GM12878 (cell line): ENCODE measurements at regions not wholly inside any gene's neighbourhood (a gene's known extent, or its start where the extent isn't known, plus 50 kb on each side); places are given as distances from the start of the nearest gene placed in this dataset.

Experiments
- ATAC-seq: fragments of 200-7000 bp; cut with Tn5 transposase; 3 replicates; pipeline ENCODE4 v1.9.1; 2020; ENCODE audit warnings: mild to moderate bottlenecking, moderate library complexity
- BruUV-seq: library from RNA; stranded (reverse); fragments of 400-500 nt; replicated peaks from 2 replicates; lab custom pipeline; 2021; lab: Mats Ljungman, UMichigan
- CTCF ChIA-PET: fragments of 300-600 bp; sonication (Branson Sonifier 250); formaldehyde crosslinking; extraction: SDS; loops from one replicate; lab custom pipeline; 2021; ENCODE audit warnings: inconsistent platforms; lab: Yijun Ruan, JAX
- POLR2A ChIA-PET: fragments of 350-600 bp; formaldehyde crosslinking; extraction: SDS; loops from one replicate; lab custom pipeline; 2021; ENCODE audit warnings: inconsistent platforms; lab: Charles Lee
- RAD21 ChIA-PET: fragments of 300-600 bp; sonication (Branson Sonifier 250); formaldehyde crosslinking; loops from one replicate; lab custom pipeline; 2023; ENCODE audit warnings: antibody characterized with exemption; ENCODE audit not compliant: unreplicated experiment; lab: Charles Lee
- SMC1A ChIA-PET: fragments of 300-600 bp; sonication (Branson Sonifier 250); formaldehyde crosslinking; loops from one replicate; lab custom pipeline; 2023; ENCODE audit not compliant: unreplicated experiment, uncharacterized antibody; lab: Charles Lee
- DNase-seq: peaks from one replicate; pipeline ENCODE4 v3.0.0-alpha.2; 2011; ENCODE audit warnings: low read depth, low spot score
- FAIRE-seq: peaks from 3 replicates; lab custom pipeline; 2011; peaks lifted over from hg19 to GRCh38; lab: Jason Lieb, UNC
- H2AFZ ChIP-seq: 2 replicates; pipeline ENCODE4 v1.6.0; 2011; ENCODE audit warnings: low read depth, low read length, control low read depth; ENCODE audit not compliant: control insufficient read depth
- H3K27ac ChIP-seq: 2 replicates; pipeline ENCODE4 v1.5.1; 2011; ENCODE audit warnings: control low read depth; ENCODE audit not compliant: control insufficient read depth, insufficient read depth
- H3K27me3 ChIP-seq, 2 experiments: replicated peaks in 1 of 2; 2 replicates each; pipeline versions ENCODE4 v1.6.0 to v1.6.1; 2011; ENCODE audit warnings: low read length in 1 of 2; ENCODE audit not compliant: control insufficient read depth in 2 of 2, insufficient read depth in 2 of 2
- H3K36me3 ChIP-seq, 2 experiments: 2 replicates each; pipeline ENCODE4 v1.5.1; 2011; ENCODE audit warnings: low read length in 1 of 2; ENCODE audit not compliant: control insufficient read depth in 2 of 2, insufficient read depth in 2 of 2
- H3K4me1 ChIP-seq: 2 replicates; pipeline ENCODE4 v1.6.1; 2011; ENCODE audit warnings: mild to moderate bottlenecking, low read length, moderate library complexity, mixed read lengths; ENCODE audit not compliant: control insufficient read depth, insufficient read depth
- H3K4me2 ChIP-seq: 2 replicates; pipeline ENCODE4 v1.6.0; 2011; ENCODE audit warnings: control low read depth; ENCODE audit not compliant: control insufficient read depth, insufficient read depth
- H3K4me3 ChIP-seq: fragments of 200-600 bp; sonication (generic); 2 replicates; pipeline ENCODE4 v1.5.1; 2016
- H3K79me2 ChIP-seq: 2 replicates; pipeline ENCODE4 v1.6.0; 2011; ENCODE audit warnings: low read length; ENCODE audit not compliant: control insufficient read depth, insufficient read depth
- H3K9ac ChIP-seq: 2 replicates; pipeline ENCODE4 v1.8.0; 2011; ENCODE audit warnings: low read length, control low read depth, mixed read lengths; ENCODE audit not compliant: control insufficient read depth, insufficient read depth
- H3K9me3 ChIP-seq: replicated peaks from 3 replicates; pipeline ENCODE4 v1.5.1; 2011; ENCODE audit warnings: mild to moderate bottlenecking, low read length; ENCODE audit not compliant: control insufficient read depth, insufficient read depth
- H4K20me1 ChIP-seq: 2 replicates; pipeline ENCODE4 v1.6.0; 2011; ENCODE audit not compliant: control insufficient read depth, insufficient read depth
- BCL3 ChIP-seq: IDR thresholded peaks from 2 replicates; pipeline ENCODE4 v1.6.1; 2011; ENCODE audit warnings: borderline replicate concordance, low read depth, mild to moderate bottlenecking, moderate library complexity, low read length; ENCODE audit not compliant: insufficient read depth, poor library complexity, severe bottlenecking
- BRCA1 ChIP-seq: IDR thresholded peaks from 2 replicates; pipeline ENCODE4 v1.6.1; 2011; ENCODE audit warnings: low read depth, low read length, improper control_type of control experiment
- CHD1 ChIP-seq: IDR thresholded peaks from 2 replicates; pipeline ENCODE4 v1.6.1; 2012; ENCODE audit warnings: low read depth, low read length, improper control_type of control experiment
- JUND ChIP-seq: IDR thresholded peaks from 2 replicates; pipeline ENCODE4 v1.6.1; 2012; ENCODE audit warnings: low read depth, mild to moderate bottlenecking, low read length, improper control_type of control experiment, moderate library complexity
- MEF2B ChIP-seq: fragments of 450-650 bp; IDR thresholded peaks from 2 replicates; pipeline ENCODE4 v1.6.1; 2018; ENCODE audit warnings: mild to moderate bottlenecking, moderate library complexity; ENCODE audit not compliant: partially characterized antibody, poor library complexity, severe bottlenecking
- PML ChIP-seq: IDR thresholded peaks from 2 replicates; pipeline ENCODE4 v1.6.1; 2012; ENCODE audit warnings: low read length, inconsistent platforms
- POLR2AphosphoS5 ChIP-seq: IDR thresholded peaks from 2 replicates; pipeline ENCODE4 v1.6.1; 2011; ENCODE audit warnings: mild to moderate bottlenecking, low read length, inconsistent platforms
- RELB ChIP-seq: fragments of 450-650 bp; IDR thresholded peaks from 2 replicates; pipeline ENCODE4 v1.6.1; 2017; ENCODE audit warnings: low read depth, mild to moderate bottlenecking, moderate library complexity
- SMARCA5 ChIP-seq: fragments of 450-650 bp; IDR thresholded peaks from 2 replicates; pipeline ENCODE4 v1.6.1; 2017; ENCODE audit warnings: mild to moderate bottlenecking
- USF1 ChIP-seq: IDR thresholded peaks from 2 replicates; pipeline ENCODE4 v1.6.1; 2011; ENCODE audit warnings: borderline replicate concordance, low read depth, mild to moderate bottlenecking, moderate library complexity, mixed read lengths, low read length; ENCODE audit not compliant: insufficient read depth; ENCODE audit errors: extremely low read length
- WGBS: methylation state at CpG from one replicate; pipeline ENCODE4 v1.1.6; 2016; ENCODE audit warnings: low lambda C conversion rate; ENCODE audit not compliant: insufficient replicate concordance, insufficient coverage; ENCODE audit errors: missing lambda C conversion rate; 5-methylcytosine and 5-hydroxymethylcytosine counted together
- in situ Hi-C: fragments of 300-500 bp; cut with MboI; formaldehyde crosslinking; loops from 9 replicates; pipeline ENCODE4 v1.14.3; 2018; ENCODE audit warnings: mixed read lengths
- intact Hi-C: fragments of 100-400 bp; cut with micrococcal nuclease; formaldehyde crosslinking; loops from one replicate; pipeline ENCODE4 v1.14.2; 2022; ENCODE audit not compliant: unreplicated experiment
- TF ChIP-seq, protein P1 (sequence below): fragments of 450-650 bp; IDR thresholded peaks from 2 replicates; pipeline ENCODE4 v1.6.1; 2018; ENCODE audit warnings: mild to moderate bottlenecking, low read depth, moderate library complexity; ENCODE audit not compliant: partially characterized antibody
- TF ChIP-seq, protein P2 (sequence below): fragments of 450-650 bp; formaldehyde crosslinking; IDR thresholded peaks from 2 replicates; pipeline ENCODE4 v1.4.0; 2020; ENCODE audit warnings: mild to moderate bottlenecking, moderate library complexity
- TF ChIP-seq, protein P3 (sequence below): IDR thresholded peaks from 2 replicates; pipeline ENCODE4 v1.6.1; 2011; ENCODE audit warnings: low read depth, mild to moderate bottlenecking, low read length, moderate library complexity, borderline replicate concordance; ENCODE audit errors: extremely low read depth

GRCh38 chr11:45577752-45578151, 87.7 kb downstream of the CHST1 start:
- FAIRE-seq: no peak
- ATAC-seq: no peak
- Histone ChIP-seq H2AFZ (no peak overlapping the region), H3K4me3 (no peak overlapping the region), H3K27me3 (no peaks in the 10 kb centered on the region; a peak in 2 of 4 replicates), H4K20me1 (no peaks in the 10 kb centered on the region), H3K27ac (no peak overlapping the region), H3K4me2 (no peak overlapping the region), H3K9ac (no peak overlapping the region), H3K9me3 (no peaks in the 10 kb centered on the region), H3K79me2 (no peaks in the 10 kb centered on the region), H3K36me3 (no peaks in the 10 kb centered on the region), H3K4me1 (no peaks in the 10 kb centered on the region)
- in situ Hi-C loops (no loop called here), intact Hi-C loops (no loop called here)
- WGBS: 1% methylated on average over 4 of the region's 4 CpGs
- ChIA-PET SMC1A (no interaction called here), RAD21 (no interaction called here), CTCF (interaction anchor here (1.0 kb wide), 1 partner anchor 194 kb away, joined by 3 read pairs; no protein-coding TSS in a partner anchor), POLR2A (no interaction called here)
- no peak for TF ChIP-seq MEF2B
- TF ChIP-seq BRCA1: no peak
- no peak for TF ChIP-seq RELB
- no peak for TF ChIP-seq PML
- TF ChIP-seq USF1: no peak
- TF ChIP-seq, protein P1, sequence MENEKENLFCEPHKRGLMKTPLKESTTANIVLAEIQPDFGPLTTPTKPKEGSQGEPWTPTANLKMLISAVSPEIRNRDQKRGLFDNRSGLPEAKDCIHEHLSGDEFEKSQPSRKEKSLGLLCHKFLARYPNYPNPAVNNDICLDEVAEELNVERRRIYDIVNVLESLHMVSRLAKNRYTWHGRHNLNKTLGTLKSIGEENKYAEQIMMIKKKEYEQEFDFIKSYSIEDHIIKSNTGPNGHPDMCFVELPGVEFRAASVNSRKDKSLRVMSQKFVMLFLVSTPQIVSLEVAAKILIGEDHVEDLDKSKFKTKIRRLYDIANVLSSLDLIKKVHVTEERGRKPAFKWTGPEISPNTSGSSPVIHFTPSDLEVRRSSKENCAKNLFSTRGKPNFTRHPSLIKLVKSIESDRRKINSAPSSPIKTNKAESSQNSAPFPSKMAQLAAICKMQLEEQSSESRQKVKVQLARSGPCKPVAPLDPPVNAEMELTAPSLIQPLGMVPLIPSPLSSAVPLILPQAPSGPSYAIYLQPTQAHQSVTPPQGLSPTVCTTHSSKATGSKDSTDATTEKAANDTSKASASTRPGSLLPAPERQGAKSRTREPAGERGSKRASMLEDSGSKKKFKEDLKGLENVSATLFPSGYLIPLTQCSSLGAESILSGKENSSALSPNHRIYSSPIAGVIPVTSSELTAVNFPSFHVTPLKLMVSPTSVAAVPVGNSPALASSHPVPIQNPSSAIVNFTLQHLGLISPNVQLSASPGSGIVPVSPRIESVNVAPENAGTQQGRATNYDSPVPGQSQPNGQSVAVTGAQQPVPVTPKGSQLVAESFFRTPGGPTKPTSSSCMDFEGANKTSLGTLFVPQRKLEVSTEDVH: no peak
- TF ChIP-seq BCL3: no peak
- no peak for TF ChIP-seq SMARCA5
- no peak for TF ChIP-seq CHD1
- TF ChIP-seq, protein P2, sequence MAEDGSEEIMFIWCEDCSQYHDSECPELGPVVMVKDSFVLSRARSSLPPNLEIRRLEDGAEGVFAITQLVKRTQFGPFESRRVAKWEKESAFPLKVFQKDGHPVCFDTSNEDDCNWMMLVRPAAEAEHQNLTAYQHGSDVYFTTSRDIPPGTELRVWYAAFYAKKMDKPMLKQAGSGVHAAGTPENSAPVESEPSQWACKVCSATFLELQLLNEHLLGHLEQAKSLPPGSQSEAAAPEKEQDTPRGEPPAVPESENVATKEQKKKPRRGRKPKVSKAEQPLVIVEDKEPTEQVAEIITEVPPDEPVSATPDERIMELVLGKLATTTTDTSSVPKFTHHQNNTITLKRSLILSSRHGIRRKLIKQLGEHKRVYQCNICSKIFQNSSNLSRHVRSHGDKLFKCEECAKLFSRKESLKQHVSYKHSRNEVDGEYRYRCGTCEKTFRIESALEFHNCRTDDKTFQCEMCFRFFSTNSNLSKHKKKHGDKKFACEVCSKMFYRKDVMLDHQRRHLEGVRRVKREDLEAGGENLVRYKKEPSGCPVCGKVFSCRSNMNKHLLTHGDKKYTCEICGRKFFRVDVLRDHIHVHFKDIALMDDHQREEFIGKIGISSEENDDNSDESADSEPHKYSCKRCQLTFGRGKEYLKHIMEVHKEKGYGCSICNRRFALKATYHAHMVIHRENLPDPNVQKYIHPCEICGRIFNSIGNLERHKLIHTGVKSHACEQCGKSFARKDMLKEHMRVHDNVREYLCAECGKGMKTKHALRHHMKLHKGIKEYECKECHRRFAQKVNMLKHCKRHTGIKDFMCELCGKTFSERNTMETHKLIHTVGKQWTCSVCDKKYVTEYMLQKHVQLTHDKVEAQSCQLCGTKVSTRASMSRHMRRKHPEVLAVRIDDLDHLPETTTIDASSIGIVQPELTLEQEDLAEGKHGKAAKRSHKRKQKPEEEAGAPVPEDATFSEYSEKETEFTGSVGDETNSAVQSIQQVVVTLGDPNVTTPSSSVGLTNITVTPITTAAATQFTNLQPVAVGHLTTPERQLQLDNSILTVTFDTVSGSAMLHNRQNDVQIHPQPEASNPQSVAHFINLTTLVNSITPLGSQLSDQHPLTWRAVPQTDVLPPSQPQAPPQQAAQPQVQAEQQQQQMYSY (CRISPR knock-in tag): no peak
- TF ChIP-seq JUND: no peak
- no peak for TF ChIP-seq POLR2AphosphoS5
- TF ChIP-seq, protein P3, sequence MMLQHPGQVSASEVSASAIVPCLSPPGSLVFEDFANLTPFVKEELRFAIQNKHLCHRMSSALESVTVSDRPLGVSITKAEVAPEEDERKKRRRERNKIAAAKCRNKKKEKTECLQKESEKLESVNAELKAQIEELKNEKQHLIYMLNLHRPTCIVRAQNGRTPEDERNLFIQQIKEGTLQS: no peak
- no TSS peak for BruUV-seq
- DNase-seq: no peak
